CMK (cell line): ENCODE measurements at regions not wholly inside any gene's neighbourhood (a gene's known extent, or its start where the extent isn't known, plus 50 kb on each side); places are given as distances from the start of the nearest gene placed in this dataset.

ENCODE experiments used
- DNase-seq: peaks from one replicate; pipeline ENCODE4 v3.0.0-alpha.2; 2010; ENCODE audit warnings: low read depth

- DNase-seq: no peak
Observed at GRCh38 chr12:92030618-92031017, 115.0 kb downstream of the BTG1 start.

- no peak for DNase-seq
Observed at GRCh38 chr12:92029902-92030586, 115.6 kb downstream of the BTG1 start.

GRCh38 chr12:92029136-92029535 lies 116.5 kb downstream of the BTG1 start:
- DNase-seq: no peak

DNA sequence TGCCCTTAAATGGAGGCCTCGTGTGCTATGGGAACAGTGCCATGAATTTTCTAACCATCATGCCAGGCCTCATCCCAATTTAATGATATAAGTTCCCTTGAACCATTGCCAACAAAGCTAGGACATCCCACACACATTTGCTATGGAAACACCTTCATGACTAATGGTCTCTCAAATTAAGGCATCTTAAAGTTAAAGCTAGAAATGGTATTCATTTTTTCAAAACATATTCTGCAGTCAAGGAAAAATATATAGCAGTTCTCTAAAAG lies 117.3 kb downstream of the BTG1 start:
- no peak for DNase-seq

GRCh38 chr12:92027701-92028440 lies 117.8 kb downstream of the BTG1 start:
- no peak for DNase-seq

DNA sequence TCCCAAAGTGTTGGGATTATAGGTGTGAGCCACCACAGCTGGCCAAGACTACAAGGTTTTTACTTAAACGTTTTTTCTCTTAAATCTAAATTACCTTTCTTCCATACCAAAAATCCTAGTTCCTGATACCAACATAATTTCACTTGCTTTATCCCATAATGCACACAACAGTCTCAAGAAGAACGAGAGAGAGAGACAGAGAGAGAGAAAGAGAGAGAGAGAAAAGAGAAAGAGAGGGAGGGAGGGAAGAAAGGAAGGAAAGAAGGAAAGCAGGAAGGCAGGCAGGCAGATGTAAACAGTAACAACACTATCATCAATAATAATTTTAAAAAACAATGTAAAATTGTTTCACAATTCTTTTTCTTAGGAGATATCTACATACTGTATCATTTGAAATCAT lies 118.4 kb downstream of the BTG1 start:
- no peak for DNase-seq

DNA sequence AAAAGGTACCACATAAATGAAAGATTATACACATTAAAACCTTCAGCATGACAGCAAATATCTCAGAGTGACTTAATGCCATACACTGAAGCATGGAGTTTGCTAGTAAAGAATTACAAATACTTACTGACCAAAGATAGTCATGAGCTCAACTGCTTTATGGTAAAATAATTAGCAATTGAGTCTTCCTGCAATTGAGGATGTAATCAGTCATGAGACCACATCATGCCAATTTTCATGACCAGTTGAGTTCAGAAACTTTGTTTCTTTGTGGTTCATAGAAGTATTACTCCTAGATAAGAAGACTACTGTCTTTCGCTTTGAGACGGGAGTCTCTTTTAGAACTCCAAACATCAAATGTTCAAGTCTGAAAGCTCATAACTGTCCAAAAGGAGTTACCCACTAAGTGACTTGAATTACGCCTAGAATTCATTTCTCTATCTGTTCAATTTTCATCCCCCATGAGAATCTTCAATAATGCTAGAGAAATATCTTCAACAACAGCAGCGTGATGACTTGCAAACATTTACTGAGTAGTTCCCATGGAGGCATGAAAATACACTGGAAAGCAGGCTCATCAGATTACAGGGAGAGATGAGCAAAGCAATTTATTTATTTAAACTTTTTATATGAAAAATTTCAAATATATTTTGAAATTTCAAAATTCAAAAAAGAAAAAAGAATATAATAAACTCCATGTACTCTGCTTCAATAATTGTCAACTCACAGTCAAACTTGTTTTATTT lies 120.0 kb downstream of the BTG1 start:
- DNase-seq: no peak

GRCh38 chr12:92022093-92022492 lies 123.6 kb downstream of the BTG1 start:
- DNase-seq: no peak

- no peak for DNase-seq
Observed at GRCh38 chr12:92021666-92022035, 124.0 kb downstream of the BTG1 start.

- no peak for DNase-seq
Observed at GRCh38 chr12:92020983-92021665, 124.5 kb downstream of the BTG1 start.

DNA sequence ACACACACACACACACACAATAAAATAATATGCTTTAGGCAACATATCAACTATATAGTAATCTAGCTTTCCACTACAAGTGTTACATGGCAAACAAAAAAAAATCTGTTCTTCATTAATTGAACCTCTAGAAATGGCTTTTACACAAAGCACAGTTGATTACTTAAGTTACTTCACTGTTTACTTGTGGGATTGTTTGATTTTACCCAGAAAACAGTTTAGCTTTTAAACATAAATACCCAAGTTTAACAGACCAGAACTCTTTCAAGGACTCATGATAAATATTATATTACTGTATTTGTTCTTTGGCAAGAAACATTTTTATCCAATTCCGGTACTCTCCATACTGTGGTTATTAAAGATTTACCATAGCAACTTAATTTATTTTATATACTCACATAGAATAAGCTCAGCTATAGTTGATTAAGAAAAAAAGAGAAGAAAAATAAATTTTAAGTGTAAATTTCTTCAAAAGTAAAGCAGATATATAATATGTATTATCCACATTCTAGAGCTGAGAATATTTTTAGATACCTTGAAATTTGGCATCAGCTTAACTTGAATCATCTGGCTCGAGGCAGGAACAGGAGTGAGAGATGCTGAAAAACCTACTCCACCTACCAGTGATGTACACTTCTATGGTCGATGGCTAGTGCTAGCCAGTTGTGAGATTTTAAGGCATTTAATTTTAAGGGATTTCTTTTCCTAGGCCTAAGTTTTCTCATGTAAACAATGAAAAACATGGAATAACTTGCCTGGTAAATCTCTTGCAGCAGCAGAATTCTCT lies 126.0 kb downstream of the BTG1 start:
- DNase-seq: no peak

DNA sequence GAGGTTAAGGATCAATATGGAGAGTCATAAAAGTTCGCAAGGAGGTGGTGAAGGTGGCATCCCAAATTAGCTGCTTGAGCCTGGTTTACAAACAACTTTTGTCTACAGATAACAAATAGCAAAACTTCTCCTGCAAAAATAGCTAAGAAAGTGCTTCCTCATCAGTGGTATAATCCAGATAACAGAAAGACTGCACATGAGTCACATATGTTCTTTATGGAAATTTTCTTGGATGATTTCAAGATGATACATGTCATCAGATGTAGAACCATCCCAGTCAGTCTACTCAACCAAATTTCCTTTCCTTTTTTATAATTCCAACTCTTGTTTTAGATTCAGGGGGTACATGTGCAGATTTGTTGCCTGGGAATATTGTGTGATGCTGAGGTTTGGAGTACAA lies 133.0 kb downstream of the BTG1 start:
- no peak for DNase-seq

DNA sequence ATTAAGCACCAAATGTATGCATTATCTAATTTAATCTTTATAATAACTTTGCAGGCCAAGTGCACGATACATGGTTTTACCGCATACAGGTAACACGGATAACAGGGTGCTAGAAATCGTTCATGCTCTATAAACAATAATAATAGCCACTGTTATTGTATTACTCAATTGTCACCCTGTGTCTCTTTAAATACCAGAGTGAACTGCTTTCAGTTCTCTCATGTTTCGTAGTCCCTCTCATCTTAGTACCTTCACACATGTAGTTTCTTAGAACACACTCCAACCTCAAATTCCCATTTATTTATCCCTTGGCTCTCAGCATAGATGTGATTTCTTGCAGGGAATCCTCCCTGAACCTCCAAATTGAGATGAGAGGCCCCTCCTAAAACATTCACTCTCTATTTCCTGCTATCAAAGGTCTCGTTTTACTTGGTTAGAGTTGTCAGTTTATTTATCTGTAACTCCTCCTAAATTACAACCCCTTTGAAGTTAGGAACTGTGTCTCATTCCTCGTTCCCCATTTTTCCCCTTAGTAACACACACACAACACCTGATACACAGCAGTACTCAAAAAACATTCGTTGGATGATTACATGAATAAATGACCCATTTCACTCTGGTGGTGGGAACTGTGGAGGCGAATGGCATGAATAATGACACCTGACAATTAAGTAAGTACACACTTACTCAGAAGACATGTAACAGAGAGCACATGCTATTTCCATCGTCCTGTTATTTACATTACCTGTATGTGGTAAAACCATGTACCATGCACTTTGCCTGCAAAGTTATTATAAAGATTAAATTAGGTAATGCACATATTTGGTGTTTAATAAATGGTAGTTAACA lies 134.6 kb downstream of the BTG1 start:
- DNase-seq: no peak

- DNase-seq: no peak
Observed at GRCh38 chr12:92010368-92010767, 135.3 kb downstream of the BTG1 start.

- DNase-seq: no peak
Observed at GRCh38 chr12:92008345-92008744, 137.3 kb downstream of the BTG1 start.

- no peak for DNase-seq
Observed at GRCh38 chr12:92007787-92008186, 137.9 kb downstream of the BTG1 start.

DNA sequence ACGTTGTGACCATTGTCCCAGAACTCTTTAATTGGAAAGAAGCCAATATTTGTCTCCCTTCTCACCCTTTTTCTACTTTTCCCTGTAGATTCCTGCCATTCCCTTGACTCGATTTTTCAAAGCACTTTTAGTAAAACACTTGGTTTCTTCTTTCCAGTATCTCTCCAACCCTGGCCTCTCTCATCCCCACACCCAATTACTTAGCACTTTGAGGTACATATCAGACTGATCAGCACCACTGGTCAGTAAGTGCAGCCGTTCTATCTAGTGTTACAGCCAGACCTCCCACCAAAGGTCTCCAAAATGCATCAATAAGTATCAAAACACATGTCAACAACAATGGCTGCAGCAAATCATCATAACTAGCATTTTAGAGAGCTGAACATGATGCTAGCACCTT lies 141.9 kb downstream of the BTG1 start:
- no peak for DNase-seq

DNA sequence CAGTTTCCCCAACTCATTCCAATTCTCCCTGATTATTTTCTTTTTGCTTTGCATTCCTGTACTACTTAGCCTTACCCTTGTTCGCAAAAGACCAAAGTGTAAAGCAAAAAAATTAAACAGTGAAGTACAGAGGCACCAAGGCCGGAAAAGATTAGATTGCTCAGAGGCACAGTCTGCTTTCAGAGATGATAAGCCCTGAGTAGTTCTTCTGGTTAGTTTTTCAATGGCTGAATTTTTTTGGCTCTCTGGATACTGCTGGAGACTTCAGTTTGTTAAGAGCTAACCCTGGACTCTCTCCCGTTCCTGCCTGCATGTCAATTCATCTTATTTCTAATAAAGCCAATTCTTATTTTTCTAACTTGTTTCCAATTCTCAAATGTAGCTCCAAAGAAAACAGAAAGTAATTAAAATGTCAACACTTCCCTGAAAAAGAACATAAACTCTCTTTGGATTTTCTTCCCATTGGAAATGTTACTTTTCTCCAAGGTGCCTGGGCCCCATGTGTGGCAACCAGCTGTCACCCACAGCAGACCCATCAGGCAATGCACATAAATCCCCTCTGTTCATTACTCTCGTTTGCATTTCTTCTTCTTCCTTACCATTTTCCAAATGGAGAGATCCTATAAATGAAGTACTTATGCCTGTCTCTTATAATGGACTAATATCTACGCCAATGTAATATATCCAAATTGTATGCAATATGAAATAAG lies 142.8 kb downstream of the BTG1 start:
- peak; percentile 4 for DNase-seq

- no peak for DNase-seq
Observed at GRCh38 chr12:92002195-92002649, 143.4 kb downstream of the BTG1 start.

GRCh38 chr12:92000597-92000996 lies 145.0 kb downstream of the BTG1 start:
- no peak for DNase-seq
